ENCODE measurements at regions not wholly inside any gene's neighbourhood (a gene's known extent, or its start where the extent isn't known, plus 50 kb on each side); places are given as distances from the start of the nearest gene placed in this dataset.

DNA sequence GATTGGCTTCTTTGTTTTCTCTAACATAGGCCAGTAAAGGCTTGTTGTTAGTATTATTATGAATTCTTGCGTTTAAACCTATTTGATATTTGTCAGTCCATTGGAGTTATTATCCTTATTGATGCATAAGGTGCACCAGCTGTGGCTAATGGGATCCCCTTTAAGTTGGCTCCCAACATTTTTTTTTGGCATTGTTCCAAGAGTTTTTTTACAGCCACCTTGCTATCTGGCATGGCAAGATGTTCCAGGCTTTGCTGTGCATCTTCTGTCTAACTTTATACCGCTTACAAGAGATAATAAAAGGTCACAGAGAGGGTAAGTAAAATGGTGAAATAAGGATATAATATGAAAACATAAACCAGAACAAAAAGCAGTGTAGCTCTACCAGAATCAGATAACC, 157.5 kb upstream of the TACR1 start:
- Histone ChIP-seq H3K4me2 (ENCODE audit: low read length) (no peak overlapping the region), H3K79me2 (ENCODE audit: low read length) (no peaks in the 10 kb centered on the region), H3K9ac (ENCODE audit: low read length) (no peak overlapping the region), H4K20me1 (ENCODE audit: low read length) (no peaks in the 10 kb centered on the region), H3K9me2 (replicated peaks; ENCODE audit: low read length) (no peaks in the 10 kb centered on the region; the same call in 1 of the 2 replicates), H3K36me3 (ENCODE audit: low read depth, low read length) (no peaks in the 10 kb centered on the region), H3K27me3 (ENCODE audit: low read length) (peaks cover 3% of the 10 kb centered on the region), H3K4me1 (ENCODE audit: insufficient read depth, low read length) (no peaks in the 10 kb centered on the region), H3F3A (ENCODE audit: low read length, unreplicated experiment) (no peaks in the 10 kb centered on the region), H3K27ac (ENCODE audit: low read length) (no peak overlapping the region), H3K9me3 (ENCODE audit: low read length) (no peaks in the 10 kb centered on the region), H2AFZ (ENCODE audit: low read length) (no peak overlapping the region), H3K4me3 (ENCODE audit: low read length) (no peak overlapping the region)
- ATAC-seq, result no peak
- TF ChIP-seq CTCF (conservative IDR thresholded peaks at IDR 0.05; ENCODE audit: low read depth, low read length), result no peak
- no peak for TF ChIP-seq EZH2 (IDR thresholded peaks at IDR 0.05; ENCODE audit: low read length, unreplicated experiment)
- no peak for TF ChIP-seq EZH2phosphoT487 (IDR thresholded peaks at IDR 0.05; ENCODE audit: borderline replicate concordance, low read length)
- intact Hi-C loops (cut with micrococcal nuclease), result no loop called here
- BruUV-seq (replicated peaks), result no TSS peak
- POLR2A ChIA-PET (ENCODE audit: unreplicated experiment), result no interaction called here
- CTCF ChIA-PET, result no interaction called here
- DNase-seq, result no peak

DNA sequence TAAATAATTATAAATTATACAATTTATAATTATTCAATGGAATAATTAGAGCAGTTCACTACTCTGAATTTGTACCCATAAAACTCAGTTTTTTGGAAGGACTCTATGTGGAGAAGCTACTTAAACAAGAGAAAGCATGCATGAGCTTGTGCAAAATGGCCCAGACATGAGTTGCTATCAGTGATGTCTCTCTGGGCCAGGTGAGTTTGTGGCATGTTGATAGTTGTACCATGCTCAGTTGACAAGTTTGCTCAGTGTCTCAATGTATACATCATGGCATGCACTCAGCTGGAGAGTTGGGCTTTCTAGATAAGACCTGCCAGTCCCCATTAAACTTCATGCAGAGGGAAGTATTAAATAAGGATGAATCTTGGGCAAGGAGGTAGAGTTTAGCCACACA, 153.8 kb upstream of the TACR1 start:
- POLR2A ChIA-PET (ENCODE audit: unreplicated experiment), result interaction anchor here (0.7 kb wide), 1 partner anchor 15 kb away, joined by 3 read pairs; no protein-coding TSS in a partner anchor
- no TSS peak for BruUV-seq (replicated peaks)
- intact Hi-C loops (cut with micrococcal nuclease), result no loop called here
- Histone ChIP-seq H2AFZ (ENCODE audit: low read length) (no peak overlapping the region), H3K4me3 (ENCODE audit: low read length) (no peak overlapping the region), H3K9ac (ENCODE audit: low read length) (no peak overlapping the region), H3K27me3 (ENCODE audit: low read length) (no peaks in the 10 kb centered on the region; the same call in 1 of the 2 replicates), H3K4me1 (ENCODE audit: insufficient read depth, low read length) (no peaks in the 10 kb centered on the region), H3F3A (ENCODE audit: low read length, unreplicated experiment) (no peaks in the 10 kb centered on the region), H4K20me1 (ENCODE audit: low read length) (no peaks in the 10 kb centered on the region), H3K27ac (ENCODE audit: low read length) (no peak overlapping the region), H3K36me3 (ENCODE audit: low read depth, low read length) (no peaks in the 10 kb centered on the region), H3K79me2 (ENCODE audit: low read length) (no peaks in the 10 kb centered on the region), H3K4me2 (ENCODE audit: low read length) (no peak overlapping the region), H3K9me2 (replicated peaks; ENCODE audit: low read length) (no peaks in the 10 kb centered on the region; the same call in 1 of the 2 replicates), H3K9me3 (ENCODE audit: low read length) (no peaks in the 10 kb centered on the region)
- no peak for ATAC-seq
- CTCF ChIA-PET, result no interaction called here
- DNase-seq, result no peak
- TF ChIP-seq EZH2phosphoT487 (IDR thresholded peaks at IDR 0.05; ENCODE audit: borderline replicate concordance, low read length) (no peak), CTCF (conservative IDR thresholded peaks at IDR 0.05; ENCODE audit: low read depth, low read length) (no peak), EZH2 (IDR thresholded peaks at IDR 0.05; ENCODE audit: low read length, unreplicated experiment) (no peak)

GRCh38 chr2:75348307-75348706, 149.0 kb upstream of the TACR1 start:
- H3K4me3 ChIP-seq (ENCODE audit: low read length), result no peak overlapping the region
- no peaks in the 10 kb centered on the region; the same call in 1 of the 2 replicates for H3K9me2 ChIP-seq (replicated peaks; ENCODE audit: low read length)
- POLR2A ChIA-PET (ENCODE audit: unreplicated experiment), result no interaction called here
- TF ChIP-seq EZH2phosphoT487 (IDR thresholded peaks at IDR 0.05; ENCODE audit: borderline replicate concordance, low read length) (no peak), CTCF (conservative IDR thresholded peaks at IDR 0.05; ENCODE audit: low read depth, low read length) (no peak), EZH2 (IDR thresholded peaks at IDR 0.05; ENCODE audit: low read length, unreplicated experiment) (no peak)
- H3F3A ChIP-seq (ENCODE audit: low read length, unreplicated experiment), result no peaks in the 10 kb centered on the region
- no peaks in the 10 kb centered on the region for H4K20me1 ChIP-seq (ENCODE audit: low read length)
- H3K36me3 ChIP-seq (ENCODE audit: low read depth, low read length), result no peaks in the 10 kb centered on the region
- no peak overlapping the region for H3K4me2 ChIP-seq (ENCODE audit: low read length)
- no peaks in the 10 kb centered on the region for H3K79me2 ChIP-seq (ENCODE audit: low read length)
- DNase-seq (no peak), ATAC-seq (no peak)
- H3K4me1 ChIP-seq (ENCODE audit: insufficient read depth, low read length), result no peaks in the 10 kb centered on the region
- no peak overlapping the region for H3K9ac ChIP-seq (ENCODE audit: low read length)
- CTCF ChIA-PET, result no interaction called here
- BruUV-seq (replicated peaks), result no TSS peak
- intact Hi-C loops (cut with micrococcal nuclease), result no loop called here
- H3K27me3 ChIP-seq (ENCODE audit: low read length), result peaks cover 11% of the 10 kb centered on the region; the same call in 1 of the 2 replicates
- H2AFZ ChIP-seq (ENCODE audit: low read length), result no peak overlapping the region
- no peaks in the 10 kb centered on the region for H3K9me3 ChIP-seq (ENCODE audit: low read length)
- H3K27ac ChIP-seq (ENCODE audit: low read length), result no peak overlapping the region
